Duodenal mucosa (tissue), 2 donors: ENCODE measurements at regions not wholly inside any gene's neighbourhood (a gene's known extent, or its start where the extent isn't known, plus 50 kb on each side); places are given as distances from the start of the nearest gene placed in this dataset.

Source experiments
- H3K27ac ChIP-seq: one replicate; pipeline ENCODE4 v1.7.0; 2013; ENCODE audit warnings: low read depth, low read length
- H3K27me3 ChIP-seq, 2 donors: one replicate each; pipeline ENCODE4 v1.7.0; 2013; ENCODE audit warnings: low read length in 2 of 2, control low read depth in 1 of 2; ENCODE audit not compliant: insufficient read depth in 2 of 2, control insufficient read depth in 1 of 2
- H3K36me3 ChIP-seq, 2 donors: one replicate each; pipeline ENCODE4 v1.7.0; 2013; ENCODE audit warnings: low read length in 2 of 2, control low read depth in 1 of 2; ENCODE audit not compliant: insufficient read depth in 2 of 2, control insufficient read depth in 1 of 2
- H3K4me1 ChIP-seq, 2 donors: one replicate each; pipeline ENCODE4 v1.7.0; 2013; ENCODE audit warnings: low read length in 2 of 2, control low read depth in 1 of 2; ENCODE audit not compliant: insufficient read depth in 2 of 2, control insufficient read depth in 1 of 2
- H3K4me3 ChIP-seq, 2 donors: one replicate each; pipeline ENCODE4 v1.7.0; 2013; ENCODE audit warnings: low read length in 2 of 2, low read depth in 1 of 2
- H3K9ac ChIP-seq, 2 donors: one replicate each; pipeline ENCODE4 v1.7.0; 2013; ENCODE audit warnings: low read length in 2 of 2, low read depth in 1 of 2
- H3K9me3 ChIP-seq, 2 donors: one replicate each; pipeline ENCODE4 v1.7.0; 2013; ENCODE audit warnings: low read length in 2 of 2, control low read depth in 1 of 2; ENCODE audit not compliant: control insufficient read depth in 1 of 2

GRCh38 chr4:123455360-123455759, 58.8 kb downstream of the SPRY1 start:
- Histone ChIP-seq H3K27ac (no peak overlapping the region), H3K9me3 (no peaks in the 10 kb centered on the region), H3K4me3 (no peak overlapping the region), H3K4me1 (no peaks in the 10 kb centered on the region), H3K36me3 (no peaks in the 10 kb centered on the region), H3K27me3 (no peaks in the 10 kb centered on the region), H3K9ac (no peak overlapping the region)

DNA sequence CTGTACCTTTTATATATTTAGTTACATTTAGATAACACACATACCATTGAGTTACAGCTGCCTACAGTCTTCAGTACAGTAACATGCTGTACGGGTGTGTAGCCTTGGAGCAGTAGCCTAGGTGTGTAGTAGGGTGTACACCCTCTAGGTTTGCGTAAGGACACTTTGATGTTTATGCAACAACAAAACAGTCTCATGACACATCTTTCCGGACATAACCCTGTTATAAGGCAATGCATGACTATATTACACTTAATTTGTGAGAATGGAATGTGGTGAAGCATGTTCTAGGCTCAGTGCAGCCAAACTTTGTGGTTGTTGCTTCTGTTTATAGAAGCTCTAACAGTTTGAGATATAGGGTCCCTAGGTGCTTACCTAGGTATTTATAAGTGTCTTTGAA, 65.4 kb downstream of the SPRY1 start:
- no peak overlapping the region for H3K27ac ChIP-seq
- H3K4me3 ChIP-seq = no peak overlapping the region
- no peaks in the 10 kb centered on the region for H3K36me3 ChIP-seq
- H3K4me1 ChIP-seq = no peaks in the 10 kb centered on the region
- no peak overlapping the region for H3K9ac ChIP-seq
- H3K27me3 ChIP-seq = no peaks in the 10 kb centered on the region
- H3K9me3 ChIP-seq = no peaks in the 10 kb centered on the region

- no peaks in the 10 kb centered on the region for H3K4me1 ChIP-seq
- H3K9me3 ChIP-seq = no peaks in the 10 kb centered on the region
- H3K4me3 ChIP-seq = no peak overlapping the region
- H3K27me3 ChIP-seq = no peaks in the 10 kb centered on the region
- H3K27ac ChIP-seq = no peak overlapping the region
- H3K9ac ChIP-seq = no peak overlapping the region
- no peaks in the 10 kb centered on the region for H3K36me3 ChIP-seq
These were observed 67.3 kb downstream of the SPRY1 start for GRCh38 chr4:123463869-123464268.

- no peak overlapping the region for H3K27ac ChIP-seq
- H3K27me3 ChIP-seq = no peaks in the 10 kb centered on the region
- H3K4me1 ChIP-seq = no peaks in the 10 kb centered on the region
- H3K9me3 ChIP-seq = no peaks in the 10 kb centered on the region
- H3K9ac ChIP-seq = no peak overlapping the region
- H3K4me3 ChIP-seq = no peak overlapping the region
- H3K36me3 ChIP-seq = no peaks in the 10 kb centered on the region
These were observed 68.8 kb downstream of the SPRY1 start for GRCh38 chr4:123465416-123465815.

DNA sequence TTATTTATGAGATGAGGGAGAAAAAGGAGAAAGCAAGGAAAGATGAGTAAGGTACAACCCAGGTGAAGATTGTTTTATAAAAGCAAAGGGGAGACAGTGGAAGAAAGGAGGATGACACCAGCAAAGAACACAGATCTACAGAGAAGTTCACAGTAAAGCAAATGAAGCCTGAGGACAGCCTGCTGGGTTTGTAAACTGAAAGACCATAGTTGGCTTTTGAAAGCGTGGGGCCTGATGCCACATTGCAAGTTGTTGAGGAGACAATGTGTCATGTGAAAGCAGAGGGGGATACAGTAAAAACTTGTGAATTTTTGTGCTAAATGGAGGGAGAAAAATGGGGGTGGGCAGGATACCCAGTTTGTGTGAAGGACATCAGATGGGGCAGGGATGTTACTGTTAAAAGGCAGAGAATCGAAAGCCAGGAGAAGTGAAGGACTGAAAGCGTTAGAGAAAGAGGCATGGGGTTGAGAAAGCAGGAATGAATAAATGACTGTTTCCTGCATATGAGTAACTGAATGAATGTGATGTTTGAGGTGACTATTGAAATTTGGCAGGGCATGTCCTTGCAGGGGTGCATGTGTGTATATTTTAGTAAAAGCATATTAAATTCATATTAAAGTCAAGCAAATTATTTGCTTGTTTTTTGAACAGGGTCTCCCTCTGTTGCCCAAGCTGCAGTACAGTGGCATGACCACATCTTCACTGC, 69.6 kb downstream of the SPRY1 start:
- Histone ChIP-seq H3K9ac (no peak overlapping the region), H3K4me1 (no peaks in the 10 kb centered on the region), H3K9me3 (no peaks in the 10 kb centered on the region), H3K36me3 (no peaks in the 10 kb centered on the region), H3K27me3 (no peaks in the 10 kb centered on the region), H3K27ac (no peak overlapping the region), H3K4me3 (no peak overlapping the region)

- no peaks in the 10 kb centered on the region for H3K9me3 ChIP-seq
- H3K27me3 ChIP-seq = no peaks in the 10 kb centered on the region
- no peak overlapping the region for H3K9ac ChIP-seq
- no peaks in the 10 kb centered on the region for H3K4me1 ChIP-seq
- no peaks in the 10 kb centered on the region for H3K36me3 ChIP-seq
- H3K27ac ChIP-seq = no peak overlapping the region
- no peak overlapping the region for H3K4me3 ChIP-seq
These were observed 72.0 kb downstream of the SPRY1 start for GRCh38 chr4:123468479-123469031.

DNA sequence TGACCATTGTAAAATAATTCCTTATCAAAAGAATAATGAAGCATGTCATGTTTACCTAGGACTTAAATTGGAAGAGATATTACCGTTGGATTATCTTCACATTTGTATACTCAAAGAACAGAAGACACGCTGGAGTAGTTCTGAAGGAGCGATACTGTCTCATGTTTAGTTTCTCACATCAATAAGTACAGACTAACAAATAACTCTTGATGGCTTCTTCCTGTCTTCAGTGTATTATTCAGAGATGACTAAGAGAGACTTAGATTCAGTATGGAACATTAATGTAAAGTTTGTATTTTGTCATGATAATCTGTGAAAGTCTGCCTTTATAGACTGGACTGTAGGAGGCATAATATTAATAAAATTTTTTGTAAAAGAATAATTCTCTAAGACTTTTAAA, 72.7 kb downstream of the SPRY1 start:
- H3K27me3 ChIP-seq = no peaks in the 10 kb centered on the region
- no peak overlapping the region for H3K27ac ChIP-seq
- no peak overlapping the region for H3K4me3 ChIP-seq
- no peaks in the 10 kb centered on the region for H3K9me3 ChIP-seq
- no peaks in the 10 kb centered on the region for H3K36me3 ChIP-seq
- H3K9ac ChIP-seq = no peak overlapping the region
- H3K4me1 ChIP-seq = no peaks in the 10 kb centered on the region

DNA sequence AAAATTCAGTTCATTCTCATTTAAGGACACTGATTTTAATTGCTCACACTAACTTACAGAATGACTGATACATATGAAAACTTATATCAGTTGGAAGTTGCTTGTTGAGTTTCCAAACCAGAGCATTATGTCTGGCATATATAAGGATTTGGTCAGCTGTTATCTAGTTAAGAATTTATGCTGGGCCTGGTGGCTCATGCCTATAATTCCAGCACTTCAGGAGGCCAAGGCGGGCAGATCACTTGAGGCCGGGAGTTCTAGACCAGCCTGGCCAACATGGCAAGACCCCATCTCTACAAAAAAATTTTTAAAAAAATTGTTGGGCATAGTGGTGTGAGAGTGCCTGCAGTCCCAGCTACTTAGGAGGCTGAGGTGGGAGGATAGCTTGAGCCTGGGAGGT, 73.1 kb downstream of the SPRY1 start:
- Histone ChIP-seq H3K27me3 (no peaks in the 10 kb centered on the region), H3K4me1 (no peaks in the 10 kb centered on the region), H3K9ac (no peak overlapping the region), H3K27ac (no peak overlapping the region), H3K9me3 (no peaks in the 10 kb centered on the region), H3K4me3 (no peak overlapping the region), H3K36me3 (no peaks in the 10 kb centered on the region)

DNA sequence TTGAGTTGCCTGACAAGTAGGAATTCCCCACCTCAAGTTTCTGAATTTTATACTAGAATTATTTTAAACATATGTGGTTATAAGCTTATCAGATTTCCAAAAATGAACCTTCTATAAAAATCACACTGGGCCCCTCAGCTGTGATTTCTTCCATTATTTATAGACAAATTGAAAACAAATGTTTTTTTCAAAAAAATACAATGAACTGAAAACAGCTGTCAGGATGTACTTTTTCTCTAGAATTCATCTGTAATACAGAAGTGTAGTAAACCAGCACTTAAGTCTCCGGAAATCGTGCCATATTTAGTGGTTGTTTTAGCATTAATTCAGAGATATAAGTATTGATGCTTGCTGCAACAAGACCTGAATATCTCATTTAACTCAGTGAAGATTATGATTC, 74.0 kb downstream of the SPRY1 start:
- Histone ChIP-seq H3K4me1 (no peaks in the 10 kb centered on the region), H3K27ac (no peak overlapping the region), H3K9ac (no peak overlapping the region), H3K36me3 (no peaks in the 10 kb centered on the region), H3K9me3 (no peaks in the 10 kb centered on the region), H3K4me3 (no peak overlapping the region), H3K27me3 (no peaks in the 10 kb centered on the region)

DNA sequence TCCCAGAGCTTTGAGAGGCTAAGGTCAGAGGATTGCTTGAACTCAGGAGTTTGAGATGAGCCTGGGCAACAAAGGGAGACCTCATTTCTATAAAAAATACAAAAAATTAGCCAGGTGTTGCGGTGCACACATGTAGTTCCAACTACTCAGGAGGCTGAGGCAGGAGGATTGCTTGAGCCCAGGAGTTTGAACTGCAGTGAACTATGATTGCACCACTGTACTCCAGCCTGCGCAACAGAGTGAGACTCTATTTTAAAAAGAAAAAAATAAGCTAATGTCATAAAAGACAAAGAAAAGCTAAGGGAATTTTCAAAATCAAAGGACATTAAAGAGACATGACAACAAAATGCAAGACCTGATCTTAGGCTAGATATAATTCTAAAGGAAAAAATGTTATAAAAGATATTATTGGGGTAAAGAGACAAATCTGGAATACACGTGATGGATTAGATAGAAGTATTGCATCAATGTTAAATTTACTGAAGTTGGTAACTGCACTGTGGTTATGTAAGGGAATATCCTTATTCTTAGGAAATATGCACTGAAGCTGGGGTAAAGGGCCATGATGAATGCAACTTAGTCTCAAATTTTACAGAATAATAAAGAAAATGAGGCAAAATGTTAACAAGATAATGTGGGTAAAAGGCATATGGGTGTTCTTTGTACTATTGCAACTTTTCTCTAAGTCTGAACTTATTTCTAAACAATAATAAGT, 75.2 kb downstream of the SPRY1 start:
- Histone ChIP-seq H3K9me3 (no peaks in the 10 kb centered on the region), H3K4me3 (no peak overlapping the region), H3K9ac (no peak overlapping the region), H3K36me3 (no peaks in the 10 kb centered on the region), H3K27me3 (no peaks in the 10 kb centered on the region), H3K27ac (no peak overlapping the region), H3K4me1 (no peaks in the 10 kb centered on the region)
